ENCODE measurements at regions not wholly inside any gene's neighbourhood (a gene's known extent, or its start where the extent isn't known, plus 50 kb on each side); places are given as distances from the start of the nearest gene placed in this dataset.

- RAD21 ChIA-PET (ENCODE audit: low non-redundant PET in 1 of 2, low total read pairs in 2 of 2, uncharacterized antibody in 2 of 2, unreplicated experiment in 2 of 2) = no interaction called here
- TF ChIP-seq SP1 (IDR thresholded peaks at IDR 0.05; ENCODE audit: low read depth) (no peak), ZFX (IDR thresholded peaks at IDR 0.05) (no peak)
- Histone ChIP-seq H3K36me3 (ENCODE audit: control insufficient read depth in 1 of 2, insufficient read depth in 2 of 2, low read length in 2 of 2) (no peaks in the 10 kb centered on the region), H2AFZ (ENCODE audit: low read depth, low read length, poor library complexity, severe bottlenecking) (no peak overlapping the region), H4K20me1 (ENCODE audit: insufficient read depth) (no peaks in the 10 kb centered on the region), H3K9me3 (ENCODE audit: control insufficient read depth in 1 of 2, insufficient read depth in 1 of 2, low read depth in 1 of 2, low read length in 2 of 2) (peaks cover 5 to 49% of the 10 kb centered on the region in 2 experiments; a peak in 2 of 4 replicates), H3K27ac (ENCODE audit: low read depth, low read length) (no peak overlapping the region), H3K4me2 (ENCODE audit: low read length) (no peak overlapping the region), H3K9me2 (ENCODE audit: insufficient read depth) (no peaks in the 10 kb centered on the region), H3K9ac (ENCODE audit: low read length) (no peak overlapping the region), H3K4me3 (replicated peaks in 1 of 2; ENCODE audit: low read depth in 1 of 2, low read length in 2 of 2) (no peak overlapping the region), H3K27me3 (ENCODE audit: insufficient read depth, low read length) (no peaks in the 10 kb centered on the region), H3K79me2 (ENCODE audit: insufficient read depth, low read length) (no peaks in the 10 kb centered on the region), H3K4me1 (ENCODE audit: control insufficient read depth in 1 of 2, insufficient read depth in 2 of 2, low read length in 2 of 2) (no peaks in the 10 kb centered on the region)
- POLR2A ChIA-PET = no interaction called here
- no TSS peak for BruUV-seq (replicated peaks)
- ATAC-seq = no peak
- no peak for DNase-seq (ENCODE audit: low read depth, low spot score)
- intact Hi-C loops (cut with micrococcal nuclease) = no loop called here
- CTCF ChIA-PET = no interaction called here
Measured at GRCh38 chr15:26261966-26262365, 398.8 kb upstream of the ATP10A start.

DNA sequence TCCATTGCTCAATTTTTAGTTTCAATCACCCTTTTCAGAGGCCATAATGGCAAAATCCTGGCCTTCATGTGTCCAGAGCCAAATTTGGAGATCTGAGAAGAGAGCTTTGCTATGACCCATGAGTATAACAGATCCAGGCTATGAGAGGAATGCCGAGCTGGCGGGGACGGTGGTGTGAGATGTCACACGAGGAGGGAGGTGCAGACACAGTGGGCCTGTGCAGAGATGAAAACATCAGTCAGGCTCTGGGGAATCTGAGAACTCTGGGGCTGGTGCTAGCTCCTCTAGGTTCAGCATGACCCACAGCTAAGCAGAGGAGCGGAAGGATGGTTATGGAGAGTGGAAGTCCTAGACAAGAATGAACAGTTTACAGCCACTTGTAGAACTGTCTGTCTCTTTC, 398.3 kb upstream of the ATP10A start:
- Histone ChIP-seq H3K9me3 (ENCODE audit: control insufficient read depth in 1 of 2, insufficient read depth in 1 of 2, low read depth in 1 of 2, low read length in 2 of 2) (peaks cover 5 to 46% of the 10 kb centered on the region in 2 experiments; a peak in 2 of 4 replicates), H3K4me1 (ENCODE audit: control insufficient read depth in 1 of 2, insufficient read depth in 2 of 2, low read length in 2 of 2) (no peaks in the 10 kb centered on the region), H3K36me3 (ENCODE audit: control insufficient read depth in 1 of 2, insufficient read depth in 2 of 2, low read length in 2 of 2) (no peaks in the 10 kb centered on the region), H4K20me1 (ENCODE audit: insufficient read depth) (no peaks in the 10 kb centered on the region), H3K4me3 (replicated peaks in 1 of 2; ENCODE audit: low read depth in 1 of 2, low read length in 2 of 2) (no peak overlapping the region), H3K27ac (ENCODE audit: low read depth, low read length) (no peak overlapping the region), H3K9me2 (ENCODE audit: insufficient read depth) (no peaks in the 10 kb centered on the region), H3K4me2 (ENCODE audit: low read length) (no peak overlapping the region), H2AFZ (ENCODE audit: low read depth, low read length, poor library complexity, severe bottlenecking) (no peak overlapping the region), H3K9ac (ENCODE audit: low read length) (no peak overlapping the region), H3K79me2 (ENCODE audit: insufficient read depth, low read length) (no peaks in the 10 kb centered on the region), H3K27me3 (ENCODE audit: insufficient read depth, low read length) (no peaks in the 10 kb centered on the region)
- intact Hi-C loops (cut with micrococcal nuclease) = no loop called here
- TF ChIP-seq TCF7L2 (IDR thresholded peaks at IDR 0.05; ENCODE audit: borderline replicate concordance, extremely low read depth, insufficient read depth, insufficient read length) (no peak), JUND (IDR thresholded peaks at IDR 0.05) (no peak), SIN3A (IDR thresholded peaks at IDR 0.05; ENCODE audit: low read depth) (no peak), ZFX (IDR thresholded peaks at IDR 0.05) (no peak), EGR1 (IDR thresholded peaks at IDR 0.05; ENCODE audit: low read depth) (no peak), SP1 (IDR thresholded peaks at IDR 0.05; ENCODE audit: low read depth) (no peak), ELF1 (IDR thresholded peaks at IDR 0.05; ENCODE audit: borderline replicate concordance, low read depth) (no peak), POLR2A (IDR thresholded peaks at IDR 0.05; ENCODE audit: borderline replicate concordance, extremely low read depth, insufficient read depth, insufficient read length) (no peak), ZBTB33 (IDR thresholded peaks at IDR 0.05; ENCODE audit: extremely low read depth, insufficient replicate concordance, low read length) (no peak), SRF (IDR thresholded peaks at IDR 0.05; ENCODE audit: low read depth) (no peak), POLR2AphosphoS5 (IDR thresholded peaks at IDR 0.05; ENCODE audit: low read depth, low read length) (no peak), ZNF274 (IDR thresholded peaks at IDR 0.05; ENCODE audit: low read depth, low read length) (no peak), EZH2 (IDR thresholded peaks at IDR 0.05) (no peak)
- TF ChIP-seq, protein P1, sequence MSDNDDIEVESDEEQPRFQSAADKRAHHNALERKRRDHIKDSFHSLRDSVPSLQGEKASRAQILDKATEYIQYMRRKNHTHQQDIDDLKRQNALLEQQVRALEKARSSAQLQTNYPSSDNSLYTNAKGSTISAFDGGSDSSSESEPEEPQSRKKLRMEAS (IDR thresholded peaks at IDR 0.05) = no peak
- TF ChIP-seq, protein P2, sequence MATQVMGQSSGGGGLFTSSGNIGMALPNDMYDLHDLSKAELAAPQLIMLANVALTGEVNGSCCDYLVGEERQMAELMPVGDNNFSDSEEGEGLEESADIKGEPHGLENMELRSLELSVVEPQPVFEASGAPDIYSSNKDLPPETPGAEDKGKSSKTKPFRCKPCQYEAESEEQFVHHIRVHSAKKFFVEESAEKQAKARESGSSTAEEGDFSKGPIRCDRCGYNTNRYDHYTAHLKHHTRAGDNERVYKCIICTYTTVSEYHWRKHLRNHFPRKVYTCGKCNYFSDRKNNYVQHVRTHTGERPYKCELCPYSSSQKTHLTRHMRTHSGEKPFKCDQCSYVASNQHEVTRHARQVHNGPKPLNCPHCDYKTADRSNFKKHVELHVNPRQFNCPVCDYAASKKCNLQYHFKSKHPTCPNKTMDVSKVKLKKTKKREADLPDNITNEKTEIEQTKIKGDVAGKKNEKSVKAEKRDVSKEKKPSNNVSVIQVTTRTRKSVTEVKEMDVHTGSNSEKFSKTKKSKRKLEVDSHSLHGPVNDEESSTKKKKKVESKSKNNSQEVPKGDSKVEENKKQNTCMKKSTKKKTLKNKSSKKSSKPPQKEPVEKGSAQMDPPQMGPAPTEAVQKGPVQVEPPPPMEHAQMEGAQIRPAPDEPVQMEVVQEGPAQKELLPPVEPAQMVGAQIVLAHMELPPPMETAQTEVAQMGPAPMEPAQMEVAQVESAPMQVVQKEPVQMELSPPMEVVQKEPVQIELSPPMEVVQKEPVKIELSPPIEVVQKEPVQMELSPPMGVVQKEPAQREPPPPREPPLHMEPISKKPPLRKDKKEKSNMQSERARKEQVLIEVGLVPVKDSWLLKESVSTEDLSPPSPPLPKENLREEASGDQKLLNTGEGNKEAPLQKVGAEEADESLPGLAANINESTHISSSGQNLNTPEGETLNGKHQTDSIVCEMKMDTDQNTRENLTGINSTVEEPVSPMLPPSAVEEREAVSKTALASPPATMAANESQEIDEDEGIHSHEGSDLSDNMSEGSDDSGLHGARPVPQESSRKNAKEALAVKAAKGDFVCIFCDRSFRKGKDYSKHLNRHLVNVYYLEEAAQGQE (IDR thresholded peaks at IDR 0.05; ENCODE audit: low read depth) = no peak
- TF ChIP-seq, protein P3, sequence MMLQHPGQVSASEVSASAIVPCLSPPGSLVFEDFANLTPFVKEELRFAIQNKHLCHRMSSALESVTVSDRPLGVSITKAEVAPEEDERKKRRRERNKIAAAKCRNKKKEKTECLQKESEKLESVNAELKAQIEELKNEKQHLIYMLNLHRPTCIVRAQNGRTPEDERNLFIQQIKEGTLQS (IDR thresholded peaks at IDR 0.05) = no peak
- DNase-seq (ENCODE audit: low read depth, low spot score) (no peak), ATAC-seq (no peak)
- POLR2A ChIA-PET = no interaction called here
- CTCF ChIA-PET = no interaction called here
- RAD21 ChIA-PET (ENCODE audit: low non-redundant PET in 1 of 2, low total read pairs in 2 of 2, uncharacterized antibody in 2 of 2, unreplicated experiment in 2 of 2) = no interaction called here
- no TSS peak for BruUV-seq (replicated peaks)
